ENCODE measurements at regions not wholly inside any gene's neighbourhood (a gene's known extent, or its start where the extent isn't known, plus 50 kb on each side); places are given as distances from the start of the nearest gene placed in this dataset.

DNA sequence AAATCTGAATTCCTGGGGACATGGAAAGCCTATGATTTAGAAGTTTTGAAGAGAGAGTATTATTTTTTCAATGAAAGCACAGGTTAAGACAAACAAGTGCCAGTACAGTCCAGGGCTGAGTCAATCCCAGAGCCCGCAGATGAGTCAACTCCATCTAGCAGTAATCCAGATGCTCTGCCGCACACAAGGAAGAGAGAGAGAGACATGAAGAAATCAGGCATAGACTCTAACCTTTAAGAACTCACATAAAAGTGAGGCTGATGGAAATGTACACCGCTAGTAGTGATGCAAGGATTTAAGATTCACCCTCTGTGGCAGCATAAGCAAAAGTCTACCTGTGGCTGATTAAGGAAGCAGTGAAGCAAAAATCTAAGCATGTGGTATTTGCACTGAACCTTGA lies 651.5 kb downstream of the TNS3 start:
- DNase-seq (ENCODE audit: low spot score): no peak
- TF ChIP-seq, protein P1, sequence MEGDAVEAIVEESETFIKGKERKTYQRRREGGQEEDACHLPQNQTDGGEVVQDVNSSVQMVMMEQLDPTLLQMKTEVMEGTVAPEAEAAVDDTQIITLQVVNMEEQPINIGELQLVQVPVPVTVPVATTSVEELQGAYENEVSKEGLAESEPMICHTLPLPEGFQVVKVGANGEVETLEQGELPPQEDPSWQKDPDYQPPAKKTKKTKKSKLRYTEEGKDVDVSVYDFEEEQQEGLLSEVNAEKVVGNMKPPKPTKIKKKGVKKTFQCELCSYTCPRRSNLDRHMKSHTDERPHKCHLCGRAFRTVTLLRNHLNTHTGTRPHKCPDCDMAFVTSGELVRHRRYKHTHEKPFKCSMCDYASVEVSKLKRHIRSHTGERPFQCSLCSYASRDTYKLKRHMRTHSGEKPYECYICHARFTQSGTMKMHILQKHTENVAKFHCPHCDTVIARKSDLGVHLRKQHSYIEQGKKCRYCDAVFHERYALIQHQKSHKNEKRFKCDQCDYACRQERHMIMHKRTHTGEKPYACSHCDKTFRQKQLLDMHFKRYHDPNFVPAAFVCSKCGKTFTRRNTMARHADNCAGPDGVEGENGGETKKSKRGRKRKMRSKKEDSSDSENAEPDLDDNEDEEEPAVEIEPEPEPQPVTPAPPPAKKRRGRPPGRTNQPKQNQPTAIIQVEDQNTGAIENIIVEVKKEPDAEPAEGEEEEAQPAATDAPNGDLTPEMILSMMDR (IDR thresholded peaks at IDR 0.05; ENCODE audit: extremely low read depth, missing control alignments): no peak

- TF ChIP-seq, protein P1 (IDR thresholded peaks at IDR 0.05; ENCODE audit: extremely low read depth, missing control alignments): no peak
- no peak for DNase-seq (ENCODE audit: low spot score)
Observed at GRCh38 chr7:46929359-46929758, 652.6 kb downstream of the TNS3 start.

- no peak for DNase-seq (ENCODE audit: low spot score)
- TF ChIP-seq, protein P1 (IDR thresholded peaks at IDR 0.05; ENCODE audit: extremely low read depth, missing control alignments): no peak
Observed at GRCh38 chr7:46928719-46929118, 653.2 kb downstream of the TNS3 start.

DNA sequence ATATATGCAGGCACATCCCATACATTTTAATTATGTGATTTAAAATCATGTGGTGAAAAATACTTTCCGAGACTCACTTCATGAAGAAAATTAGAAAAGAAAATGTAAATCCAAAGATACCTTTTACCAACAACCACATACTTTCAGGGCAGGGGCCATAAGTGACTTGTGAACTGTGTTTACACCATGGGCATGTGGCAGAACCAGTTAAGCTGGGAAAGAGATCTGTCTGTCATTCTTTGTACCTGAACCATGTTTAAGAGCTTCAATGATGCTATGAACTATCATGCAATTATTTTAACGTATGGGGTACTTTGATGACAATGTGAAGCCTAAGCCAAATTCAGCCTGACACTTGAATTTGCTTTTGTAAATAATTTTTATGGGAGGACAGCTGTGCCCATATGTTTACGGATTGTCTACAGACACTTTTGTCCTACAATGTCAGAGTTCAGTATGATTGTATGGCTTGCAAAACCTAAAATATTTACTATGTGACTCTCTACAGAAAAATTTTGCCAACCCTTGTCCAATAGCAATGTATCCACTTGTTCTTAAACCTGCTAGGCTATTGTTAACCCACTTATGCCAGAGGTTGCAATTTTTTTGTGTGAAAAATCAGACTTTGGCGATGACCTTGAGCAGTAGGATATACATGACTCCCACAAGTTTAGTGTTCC lies 654.6 kb downstream of the TNS3 start:
- TF ChIP-seq, protein P1 (IDR thresholded peaks at IDR 0.05; ENCODE audit: extremely low read depth, missing control alignments): no peak
- no peak for DNase-seq (ENCODE audit: low spot score)

DNA sequence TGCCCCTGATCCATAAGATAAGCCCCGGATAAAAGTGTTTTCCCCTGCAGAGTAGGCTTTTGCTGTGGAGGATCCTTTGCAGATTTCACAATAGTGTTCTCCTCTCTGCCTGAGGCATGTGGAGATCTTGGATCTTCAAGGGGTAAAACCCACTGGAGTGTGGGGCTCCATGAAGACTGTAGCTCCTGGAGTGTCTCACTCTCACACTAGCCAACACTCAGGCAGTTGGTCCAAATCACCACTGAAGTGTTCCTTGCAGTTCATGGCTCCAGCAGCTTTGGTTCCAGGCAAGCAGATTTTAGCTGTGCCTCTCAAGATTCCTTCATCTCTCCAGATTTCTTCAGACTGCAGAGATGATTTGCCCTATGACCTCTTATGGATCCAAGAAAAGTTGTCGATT lies 665.3 kb downstream of the TNS3 start:
- TF ChIP-seq, protein P1 (IDR thresholded peaks at IDR 0.05; ENCODE audit: extremely low read depth, missing control alignments): no peak
- no peak for DNase-seq (ENCODE audit: low spot score)

DNA sequence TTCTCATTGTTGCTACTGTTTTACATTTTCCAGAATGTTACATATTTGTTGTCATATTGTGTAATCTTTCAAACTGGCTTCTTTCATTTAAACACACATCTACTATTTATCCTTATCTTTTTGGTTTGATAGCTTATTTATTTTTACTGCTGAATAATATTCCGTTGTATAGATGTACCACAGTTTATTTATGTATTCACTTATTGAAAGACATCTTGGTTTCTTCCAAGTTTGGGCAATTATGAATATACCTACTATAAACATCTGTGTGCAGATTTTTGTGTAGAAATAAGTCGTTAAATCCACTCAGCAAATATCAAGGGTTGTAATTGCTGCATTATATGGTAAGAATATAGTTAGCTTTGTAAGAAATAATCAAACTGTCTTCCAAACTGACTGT lies 669.2 kb downstream of the TNS3 start:
- no peak for DNase-seq (ENCODE audit: low spot score)
- TF ChIP-seq, protein P1 (IDR thresholded peaks at IDR 0.05; ENCODE audit: extremely low read depth, missing control alignments): no peak

GRCh38 chr7:46909601-46910051 lies 672.3 kb downstream of the TNS3 start:
- TF ChIP-seq, protein P1 (IDR thresholded peaks at IDR 0.05; ENCODE audit: extremely low read depth, missing control alignments): no peak
- DNase-seq (ENCODE audit: low spot score): no peak
